ENCODE measurements at regions not wholly inside any gene's neighbourhood (a gene's known extent, or its start where the extent isn't known, plus 50 kb on each side); places are given as distances from the start of the nearest gene placed in this dataset.

GRCh38 chr21:41678924-41679318, 87.9 kb downstream of the RIPK4 start:
- TF ChIP-seq, protein P1, sequence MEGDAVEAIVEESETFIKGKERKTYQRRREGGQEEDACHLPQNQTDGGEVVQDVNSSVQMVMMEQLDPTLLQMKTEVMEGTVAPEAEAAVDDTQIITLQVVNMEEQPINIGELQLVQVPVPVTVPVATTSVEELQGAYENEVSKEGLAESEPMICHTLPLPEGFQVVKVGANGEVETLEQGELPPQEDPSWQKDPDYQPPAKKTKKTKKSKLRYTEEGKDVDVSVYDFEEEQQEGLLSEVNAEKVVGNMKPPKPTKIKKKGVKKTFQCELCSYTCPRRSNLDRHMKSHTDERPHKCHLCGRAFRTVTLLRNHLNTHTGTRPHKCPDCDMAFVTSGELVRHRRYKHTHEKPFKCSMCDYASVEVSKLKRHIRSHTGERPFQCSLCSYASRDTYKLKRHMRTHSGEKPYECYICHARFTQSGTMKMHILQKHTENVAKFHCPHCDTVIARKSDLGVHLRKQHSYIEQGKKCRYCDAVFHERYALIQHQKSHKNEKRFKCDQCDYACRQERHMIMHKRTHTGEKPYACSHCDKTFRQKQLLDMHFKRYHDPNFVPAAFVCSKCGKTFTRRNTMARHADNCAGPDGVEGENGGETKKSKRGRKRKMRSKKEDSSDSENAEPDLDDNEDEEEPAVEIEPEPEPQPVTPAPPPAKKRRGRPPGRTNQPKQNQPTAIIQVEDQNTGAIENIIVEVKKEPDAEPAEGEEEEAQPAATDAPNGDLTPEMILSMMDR (CRISPR knock-in tag; IDR thresholded peaks at IDR 0.05) = no peak
- TF ChIP-seq ZNF879 (CRISPR knock-in tag; IDR thresholded peaks at IDR 0.05) (no peak), DPF2 (CRISPR knock-in tag; IDR thresholded peaks at IDR 0.05; ENCODE audit: borderline replicate concordance, low read depth) (0 out of 2 replicates have a peak, but pooled peaks have one; percentile 22), SALL2 (CRISPR knock-in tag; IDR thresholded peaks at IDR 0.05) (no peak), PHF21A (CRISPR knock-in tag; IDR thresholded peaks at IDR 0.05) (peak; percentile 78), ZNF142 (CRISPR knock-in tag; IDR thresholded peaks at IDR 0.05) (no peak), PHF5A (CRISPR knock-in tag; IDR thresholded peaks at IDR 0.05; ENCODE audit: low read depth, unreplicated experiment) (no peak), SP1 (IDR thresholded peaks at IDR 0.05) (no peak), SP1 (CRISPR knock-in tag; IDR thresholded peaks at IDR 0.05) (peak; percentile 72; the same call in 1 of the 2 replicates), ZSCAN5A (CRISPR knock-in tag; IDR thresholded peaks at IDR 0.05; ENCODE audit: borderline replicate concordance) (no peak), EZH2 (conservative IDR thresholded peaks at IDR 0.05; ENCODE audit: low read depth, low read length) (no peak), ELF1 (CRISPR knock-in tag; IDR thresholded peaks at IDR 0.05) (no peak; the same call in 1 of the 2 replicates), CBX5 (CRISPR knock-in tag; IDR thresholded peaks at IDR 0.05; ENCODE audit: borderline replicate concordance) (no peak)
- TF ChIP-seq, protein P2, sequence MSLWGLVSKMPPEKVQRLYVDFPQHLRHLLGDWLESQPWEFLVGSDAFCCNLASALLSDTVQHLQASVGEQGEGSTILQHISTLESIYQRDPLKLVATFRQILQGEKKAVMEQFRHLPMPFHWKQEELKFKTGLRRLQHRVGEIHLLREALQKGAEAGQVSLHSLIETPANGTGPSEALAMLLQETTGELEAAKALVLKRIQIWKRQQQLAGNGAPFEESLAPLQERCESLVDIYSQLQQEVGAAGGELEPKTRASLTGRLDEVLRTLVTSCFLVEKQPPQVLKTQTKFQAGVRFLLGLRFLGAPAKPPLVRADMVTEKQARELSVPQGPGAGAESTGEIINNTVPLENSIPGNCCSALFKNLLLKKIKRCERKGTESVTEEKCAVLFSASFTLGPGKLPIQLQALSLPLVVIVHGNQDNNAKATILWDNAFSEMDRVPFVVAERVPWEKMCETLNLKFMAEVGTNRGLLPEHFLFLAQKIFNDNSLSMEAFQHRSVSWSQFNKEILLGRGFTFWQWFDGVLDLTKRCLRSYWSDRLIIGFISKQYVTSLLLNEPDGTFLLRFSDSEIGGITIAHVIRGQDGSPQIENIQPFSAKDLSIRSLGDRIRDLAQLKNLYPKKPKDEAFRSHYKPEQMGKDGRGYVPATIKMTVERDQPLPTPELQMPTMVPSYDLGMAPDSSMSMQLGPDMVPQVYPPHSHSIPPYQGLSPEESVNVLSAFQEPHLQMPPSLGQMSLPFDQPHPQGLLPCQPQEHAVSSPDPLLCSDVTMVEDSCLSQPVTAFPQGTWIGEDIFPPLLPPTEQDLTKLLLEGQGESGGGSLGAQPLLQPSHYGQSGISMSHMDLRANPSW (CRISPR knock-in tag; IDR thresholded peaks at IDR 0.05; ENCODE audit: borderline replicate concordance) = no peak

Data from HepG2 (cell line).